IMR-90 (cell line): ENCODE measurements at regions not wholly inside any gene's neighbourhood (a gene's known extent, or its start where the extent isn't known, plus 50 kb on each side); places are given as distances from the start of the nearest gene placed in this dataset.

Experiments used
- ATAC-seq: fragments of 200-7000 bp; cut with Tn5 transposase; 2 replicates; pipeline ENCODE4 v1.9.1; 2020; ENCODE audit warnings: low read depth, mild to moderate bottlenecking, moderate library complexity
- BruUV-seq: library from RNA; stranded (reverse); fragments of 400-500 nt; replicated peaks from 2 replicates; lab custom pipeline; 2021; lab: Mats Ljungman, UMichigan
- CTCF ChIA-PET: fragments of 300-600 bp; formaldehyde crosslinking; extraction: SDS; loops from one replicate; lab custom pipeline; 2021; ENCODE audit warnings: antibody characterized with exemption; lab: Yijun Ruan, JAX
- POLR2A ChIA-PET: fragments of 300-600 bp; sonication (Branson Sonifier 250); formaldehyde crosslinking; loops from one replicate; lab custom pipeline; 2022; ENCODE audit warnings: antibody characterized with exemption; ENCODE audit not compliant: unreplicated experiment; lab: Charles Lee
- DNase-seq: peaks from one replicate; pipeline ENCODE4 v3.0.0; 2013
- H2AFZ ChIP-seq: replicated peaks from 2 replicates; pipeline ENCODE3; 2013; ENCODE audit warnings: low read length, mild to moderate bottlenecking; ENCODE audit not compliant: poor library complexity
- H2AK5ac ChIP-seq: 2 replicates; pipeline ENCODE4 v1.6.1; 2013; ENCODE audit warnings: low read depth, low read length, inconsistent platforms
- H2AK9ac ChIP-seq: replicated peaks from 2 replicates; pipeline ENCODE3; 2013; ENCODE audit warnings: mild to moderate bottlenecking, low read depth, low read length, moderate library complexity; ENCODE audit not compliant: poor library complexity
- H2BK120ac ChIP-seq: 2 replicates; pipeline ENCODE4 v1.6.1; 2013; ENCODE audit warnings: low read depth, low read length, inconsistent platforms
- H2BK15ac ChIP-seq: 3 replicates; pipeline ENCODE4 v1.6.1; 2013; ENCODE audit warnings: low read depth, low read length, inconsistent platforms
- H2BK20ac ChIP-seq: 2 replicates; pipeline ENCODE4 v1.6.1; 2013; ENCODE audit warnings: low read depth, mild to moderate bottlenecking, inconsistent platforms, low read length, moderate library complexity
- H2BK5ac ChIP-seq: 2 replicates; pipeline ENCODE4 v1.6.1; 2013; ENCODE audit warnings: mild to moderate bottlenecking, low read depth, low read length, inconsistent platforms; ENCODE audit not compliant: poor library complexity, severe bottlenecking
- H3K14ac ChIP-seq: replicated peaks from 2 replicates; pipeline ENCODE4 v1.6.1; 2013; ENCODE audit warnings: low read depth, low read length, inconsistent platforms
- H3K18ac ChIP-seq: 2 replicates; pipeline ENCODE4 v1.6.1; 2013; ENCODE audit warnings: low read depth, low read length, control low read depth
- H3K23ac ChIP-seq: 2 replicates; pipeline ENCODE4 v1.6.1; 2013; ENCODE audit warnings: low read depth, low read length, inconsistent platforms
- H3K27ac ChIP-seq: 2 replicates; pipeline ENCODE4 v1.5.1; 2013; ENCODE audit warnings: mild to moderate bottlenecking, control low read depth, low read length; ENCODE audit not compliant: insufficient read depth
- H3K27me3 ChIP-seq: 2 replicates; pipeline ENCODE4 v1.6.1; 2013; ENCODE audit warnings: low read length; ENCODE audit not compliant: control insufficient read depth, insufficient read depth
- H3K36me3 ChIP-seq: 2 replicates; pipeline ENCODE4 v1.6.1; 2013; ENCODE audit warnings: low read length, mixed read lengths; ENCODE audit not compliant: control insufficient read depth, insufficient read depth
- H3K4ac ChIP-seq: 2 replicates; pipeline ENCODE4 v1.6.1; 2013; ENCODE audit warnings: low read depth, low read length, inconsistent platforms
- H3K4me1 ChIP-seq: 2 replicates; pipeline ENCODE4 v1.6.1; 2013; ENCODE audit warnings: low read length, mixed read lengths; ENCODE audit not compliant: control insufficient read depth, insufficient read depth
- H3K4me2 ChIP-seq: 2 replicates; pipeline ENCODE4 v1.6.1; 2013; ENCODE audit warnings: low read depth, mild to moderate bottlenecking, control low read depth, low read length, moderate library complexity
- H3K4me3 ChIP-seq: 2 replicates; pipeline ENCODE4 v1.5.1; 2013; ENCODE audit warnings: low read depth, mild to moderate bottlenecking, control low read depth, low read length, moderate library complexity; ENCODE audit not compliant: insufficient read depth
- H3K56ac ChIP-seq: 2 replicates; pipeline ENCODE4 v1.6.1; 2013; ENCODE audit warnings: low read length, inconsistent platforms; ENCODE audit not compliant: insufficient read depth; ENCODE audit errors: extremely low read depth
- H3K79me1 ChIP-seq, 2 experiments: 2 replicates each; pipeline ENCODE4 v1.6.1; 2013; ENCODE audit warnings: low read length in 2 of 2, inconsistent platforms in 1 of 2, low read depth in 1 of 2
- H3K9ac ChIP-seq: 2 replicates; pipeline ENCODE4 v1.6.1; 2013; ENCODE audit warnings: low read depth, low read length, control low read depth
- H3K9me1 ChIP-seq: 2 replicates; pipeline ENCODE4 v1.6.1; 2013; ENCODE audit warnings: low read length, inconsistent platforms; ENCODE audit not compliant: insufficient read depth
- H3K9me3 ChIP-seq: 2 replicates; pipeline ENCODE4 v1.6.1; 2013; ENCODE audit warnings: low read length; ENCODE audit not compliant: control insufficient read depth, insufficient read depth
- H4K20me1 ChIP-seq: 2 replicates; pipeline ENCODE4 v1.6.1; 2013; ENCODE audit warnings: low read length, inconsistent platforms; ENCODE audit not compliant: insufficient read depth
- H4K5ac ChIP-seq: 2 replicates; pipeline ENCODE4 v1.6.1; 2013; ENCODE audit warnings: mild to moderate bottlenecking, low read depth, low read length, control low read depth
- H4K8ac ChIP-seq, 2 experiments: 2 replicates each; pipeline ENCODE4 v1.6.1; 2013; ENCODE audit warnings: low read depth in 2 of 2, low read length in 2 of 2, control low read depth in 1 of 2, inconsistent platforms in 1 of 2
- H4K91ac ChIP-seq: 2 replicates; pipeline ENCODE4 v1.6.1; 2013; ENCODE audit warnings: low read depth, low read length, inconsistent platforms; ENCODE audit not compliant: insufficient read depth
- CHD1 ChIP-seq: IDR thresholded peaks from 2 replicates; pipeline ENCODE4 v1.6.1; 2012; ENCODE audit warnings: low read depth, low read length, improper control_type of control experiment
- CTCF ChIP-seq: conservative IDR thresholded peaks from 2 replicates; pipeline ENCODE4 v1.5.1; 2012; ENCODE audit warnings: mild to moderate bottlenecking, low read depth, low read length, improper control_type of control experiment
- ELK1 ChIP-seq: fragments of 150-350 bp; IDR thresholded peaks from 2 replicates; pipeline ENCODE4 v1.6.1; 2016; ENCODE audit warnings: low read depth, mild to moderate bottlenecking, low read length, moderate library complexity, borderline replicate concordance
- MXI1 ChIP-seq: IDR thresholded peaks from 2 replicates; pipeline ENCODE4 v1.6.1; 2012; ENCODE audit warnings: low read depth, mild to moderate bottlenecking, low read length, moderate library complexity, borderline replicate concordance
- POLR2A ChIP-seq: IDR thresholded peaks from 2 replicates; pipeline ENCODE4 v1.6.1; 2012; ENCODE audit warnings: mild to moderate bottlenecking, low read depth, low read length
- WGBS, 2 experiments: methylation state at CpG; one replicate each; pipeline versions ENCODE4 v1.1.5 to v1.1.7; 2013; ENCODE audit warnings: missing lambda C conversion rate in 2 of 2; ENCODE audit not compliant: insufficient read length in 1 of 2; ENCODE audit errors: extremely low coverage in 2 of 2; 5-methylcytosine and 5-hydroxymethylcytosine counted together
- dilution Hi-C: fragments of 300-500 bp; cut with HindIII; formaldehyde crosslinking; loops from one replicate; pipeline ENCODE4 v1.14.3; 2018; ENCODE audit warnings: low sequenced_read_pairs; ENCODE audit not compliant: unreplicated experiment
- in situ Hi-C: fragments of 300-500 bp; cut with MboI; formaldehyde crosslinking; loops from 3 replicates; pipeline ENCODE4 v1.14.3; 2019; ENCODE audit warnings: low sequenced_read_pairs, inconsistent platforms, mixed read lengths
- intact Hi-C: fragments of 100-400 bp; cut with micrococcal nuclease; formaldehyde crosslinking; loops from 2 replicates; pipeline ENCODE4 v1.10.0; 2022
- TF ChIP-seq, protein P1 (sequence below): fragments of 150-350 bp; IDR thresholded peaks from 2 replicates; pipeline ENCODE4 v1.6.1; 2017; ENCODE audit warnings: mild to moderate bottlenecking, antibody characterized with exemption, low read length, low read depth

GRCh38 chr2:72028351-72028995, 119.2 kb downstream of the CYP26B1 start:
- Histone ChIP-seq H3K36me3 (no peaks in the 10 kb centered on the region), H2BK120ac (no peak overlapping the region), H3K56ac (no peak overlapping the region), H3K27me3 (peaks cover 3% of the 10 kb centered on the region; the same call in 1 of the 2 replicates), H3K4me2 (no peak overlapping the region), H2AFZ (no peak overlapping the region), H2BK20ac (no peak overlapping the region), H3K14ac (no peak overlapping the region), H3K9me3 (no peaks in the 10 kb centered on the region), H3K9me1 (no peaks in the 10 kb centered on the region), H4K8ac (no peak overlapping the region), H3K23ac (no peak overlapping the region), H2AK9ac (no peak overlapping the region), H3K79me1 (no peaks in the 10 kb centered on the region), H3K18ac (no peak overlapping the region), H4K91ac (no peak overlapping the region), H4K5ac (no peak overlapping the region), H3K4me3 (no peak overlapping the region), H3K27ac (no peak overlapping the region), H3K4me1 (no peaks in the 10 kb centered on the region), H2BK5ac (no peak overlapping the region), H2AK5ac (no peak overlapping the region), H2BK15ac (no peak overlapping the region), H3K4ac (no peak overlapping the region), H4K20me1 (no peaks in the 10 kb centered on the region), H3K9ac (no peak overlapping the region)
- 67% methylated on average over 5 of the region's 12 CpGs; no CpG with 5 or more reads in 1 of the 2 experiments for WGBS, 2 experiments
- TF ChIP-seq CHD1 (no peak), ELK1 (no peak), CTCF (no peak), POLR2A (no peak), MXI1 (no peak)
- TF ChIP-seq, protein P1, sequence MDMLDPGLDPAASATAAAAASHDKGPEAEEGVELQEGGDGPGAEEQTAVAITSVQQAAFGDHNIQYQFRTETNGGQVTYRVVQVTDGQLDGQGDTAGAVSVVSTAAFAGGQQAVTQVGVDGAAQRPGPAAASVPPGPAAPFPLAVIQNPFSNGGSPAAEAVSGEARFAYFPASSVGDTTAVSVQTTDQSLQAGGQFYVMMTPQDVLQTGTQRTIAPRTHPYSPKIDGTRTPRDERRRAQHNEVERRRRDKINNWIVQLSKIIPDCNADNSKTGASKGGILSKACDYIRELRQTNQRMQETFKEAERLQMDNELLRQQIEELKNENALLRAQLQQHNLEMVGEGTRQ = no peak
- intact Hi-C loops = no loop called here
- in situ Hi-C loops = no loop called here
- BruUV-seq = no TSS peak
- ChIA-PET CTCF (no interaction called here), POLR2A (no interaction called here)
- no peak for DNase-seq
- no peak for ATAC-seq
- dilution Hi-C loops = no loop called here
